ENCODE measurements at regions not wholly inside any gene's neighbourhood (a gene's known extent, or its start where the extent isn't known, plus 50 kb on each side); places are given as distances from the start of the nearest gene placed in this dataset.
"Not testable (repeated sequence)": the region's sequence is repeated elsewhere in the genome, so short reads cannot be mapped to it uniquely, and the experiment has no call there.

- H3K27me3 ChIP-seq (replicated peaks; ENCODE audit: control insufficient read depth, insufficient read depth, low read length); H3K4me3 ChIP-seq (replicated peaks; ENCODE audit: low read depth, low read length); H3K36me3 ChIP-seq (ENCODE audit: control insufficient read depth, insufficient read depth, low read length): not testable (repeated sequence)
- DNase-seq (ENCODE audit: extremely low read depth, insufficient read length): peak; percentile 59
Measured at GRCh38 chr5:102154791-102155605, 141.1 kb downstream of the SLCO4C1 start.

GRCh38 chr5:102154291-102154690 is 141.8 kb downstream of the SLCO4C1 start:
- Histone ChIP-seq H3K27me3 (replicated peaks; ENCODE audit: control insufficient read depth, insufficient read depth, low read length) (no peaks in the 10 kb centered on the region), H3K4me3 (replicated peaks; ENCODE audit: low read depth, low read length) (no peak overlapping the region), H3K36me3 (ENCODE audit: control insufficient read depth, insufficient read depth, low read length) (no peaks in the 10 kb centered on the region)
- DNase-seq (ENCODE audit: extremely low read depth, insufficient read length): no peak
- TF ChIP-seq, protein P1, sequence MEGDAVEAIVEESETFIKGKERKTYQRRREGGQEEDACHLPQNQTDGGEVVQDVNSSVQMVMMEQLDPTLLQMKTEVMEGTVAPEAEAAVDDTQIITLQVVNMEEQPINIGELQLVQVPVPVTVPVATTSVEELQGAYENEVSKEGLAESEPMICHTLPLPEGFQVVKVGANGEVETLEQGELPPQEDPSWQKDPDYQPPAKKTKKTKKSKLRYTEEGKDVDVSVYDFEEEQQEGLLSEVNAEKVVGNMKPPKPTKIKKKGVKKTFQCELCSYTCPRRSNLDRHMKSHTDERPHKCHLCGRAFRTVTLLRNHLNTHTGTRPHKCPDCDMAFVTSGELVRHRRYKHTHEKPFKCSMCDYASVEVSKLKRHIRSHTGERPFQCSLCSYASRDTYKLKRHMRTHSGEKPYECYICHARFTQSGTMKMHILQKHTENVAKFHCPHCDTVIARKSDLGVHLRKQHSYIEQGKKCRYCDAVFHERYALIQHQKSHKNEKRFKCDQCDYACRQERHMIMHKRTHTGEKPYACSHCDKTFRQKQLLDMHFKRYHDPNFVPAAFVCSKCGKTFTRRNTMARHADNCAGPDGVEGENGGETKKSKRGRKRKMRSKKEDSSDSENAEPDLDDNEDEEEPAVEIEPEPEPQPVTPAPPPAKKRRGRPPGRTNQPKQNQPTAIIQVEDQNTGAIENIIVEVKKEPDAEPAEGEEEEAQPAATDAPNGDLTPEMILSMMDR (IDR thresholded peaks at IDR 0.05; ENCODE audit: insufficient read depth, low read length, poor library complexity, severe bottlenecking): no peak

DNA sequence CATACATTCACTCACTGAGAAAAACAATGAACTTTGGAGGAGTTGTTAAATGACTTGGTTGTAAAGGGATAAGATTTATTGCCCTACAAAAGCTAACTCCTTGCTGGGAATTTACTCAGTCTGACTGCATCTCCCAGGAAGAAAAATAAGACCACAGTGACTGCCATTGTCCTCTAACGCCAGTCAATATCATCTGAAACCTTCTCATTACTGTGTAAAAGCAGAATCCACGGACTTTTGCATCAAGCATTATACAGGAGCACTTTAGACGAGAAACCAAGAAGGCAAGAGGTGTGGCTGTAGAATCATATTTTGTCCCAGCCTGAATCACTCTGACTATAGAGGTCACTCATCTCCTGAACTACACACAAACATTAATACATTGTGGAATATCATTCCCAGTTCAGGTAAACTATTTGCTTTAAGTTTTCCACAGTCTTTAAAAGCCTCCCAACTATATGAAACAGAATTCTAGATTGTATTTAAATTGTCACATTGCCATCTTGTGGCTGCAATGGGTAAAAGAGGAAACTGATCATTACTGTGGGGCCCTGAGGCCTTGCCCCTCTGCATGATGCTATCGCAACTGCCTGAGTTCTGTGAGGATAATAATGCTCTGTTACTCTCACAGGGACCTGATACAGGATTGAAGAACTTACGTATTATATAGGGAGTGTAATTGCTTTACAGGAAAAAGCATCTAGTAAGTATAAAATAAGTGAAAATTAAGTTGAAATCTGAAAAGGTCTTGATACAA is 142.9 kb downstream of the SLCO4C1 start:
- Histone ChIP-seq H3K4me3 (replicated peaks; ENCODE audit: low read depth, low read length) (no peak overlapping the region), H3K36me3 (ENCODE audit: control insufficient read depth, insufficient read depth, low read length) (no peaks in the 10 kb centered on the region), H3K27me3 (replicated peaks; ENCODE audit: control insufficient read depth, insufficient read depth, low read length) (no peaks in the 10 kb centered on the region)
- DNase-seq (ENCODE audit: extremely low read depth, insufficient read length): peak; percentile 15
- TF ChIP-seq, protein P1 (IDR thresholded peaks at IDR 0.05; ENCODE audit: insufficient read depth, low read length, poor library complexity, severe bottlenecking): peak; percentile 42

DNA sequence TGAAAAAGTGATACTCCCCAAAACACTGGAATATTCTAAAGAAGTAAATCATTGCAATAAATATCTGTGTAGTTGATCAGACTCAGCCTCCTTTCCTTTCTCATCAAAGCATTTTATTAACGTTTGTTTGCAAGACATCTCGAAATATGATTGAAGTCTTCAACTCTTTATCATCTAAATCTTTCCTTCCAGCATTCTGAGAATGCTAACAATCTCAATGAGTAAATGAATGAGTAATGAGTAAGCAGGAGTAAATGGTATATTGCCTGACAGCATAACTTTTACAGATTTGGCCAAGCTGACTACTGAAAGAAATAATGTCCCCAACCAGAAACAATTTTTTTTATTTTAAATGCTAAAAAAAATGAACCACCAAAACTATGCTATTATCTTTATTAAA is 157.1 kb downstream of the SLCO4C1 start:
- DNase-seq (ENCODE audit: extremely low read depth, insufficient read length): no peak
- TF ChIP-seq, protein P1 (IDR thresholded peaks at IDR 0.05; ENCODE audit: insufficient read depth, low read length, poor library complexity, severe bottlenecking): no peak
- no peak overlapping the region for H3K4me3 ChIP-seq (replicated peaks; ENCODE audit: low read depth, low read length)
- no peaks in the 10 kb centered on the region for H3K36me3 ChIP-seq (ENCODE audit: control insufficient read depth, insufficient read depth, low read length)
- H3K27me3 ChIP-seq (replicated peaks; ENCODE audit: control insufficient read depth, insufficient read depth, low read length): no peaks in the 10 kb centered on the region

GRCh38 chr5:102138243-102138653 is 157.8 kb downstream of the SLCO4C1 start:
- no peaks in the 10 kb centered on the region for H3K36me3 ChIP-seq (ENCODE audit: control insufficient read depth, insufficient read depth, low read length)
- H3K4me3 ChIP-seq (replicated peaks; ENCODE audit: low read depth, low read length): no peak overlapping the region
- no peak for DNase-seq (ENCODE audit: extremely low read depth, insufficient read length)
- TF ChIP-seq, protein P1 (IDR thresholded peaks at IDR 0.05; ENCODE audit: insufficient read depth, low read length, poor library complexity, severe bottlenecking): no peak
- H3K27me3 ChIP-seq (replicated peaks; ENCODE audit: control insufficient read depth, insufficient read depth, low read length): no peaks in the 10 kb centered on the region

GRCh38 chr5:102130890-102131289 is 165.2 kb downstream of the SLCO4C1 start:
- TF ChIP-seq, protein P1 (IDR thresholded peaks at IDR 0.05; ENCODE audit: insufficient read depth, low read length, poor library complexity, severe bottlenecking): no peak
- Histone ChIP-seq H3K4me3 (replicated peaks; ENCODE audit: low read depth, low read length) (no peak overlapping the region), H3K27me3 (replicated peaks; ENCODE audit: control insufficient read depth, insufficient read depth, low read length) (no peaks in the 10 kb centered on the region), H3K36me3 (ENCODE audit: control insufficient read depth, insufficient read depth, low read length) (no peaks in the 10 kb centered on the region)
- DNase-seq (ENCODE audit: extremely low read depth, insufficient read length): no peak

Measured in GM06990 (cell line).